B cell (primary cell): ENCODE measurements at regions not wholly inside any gene's neighbourhood (a gene's known extent, or its start where the extent isn't known, plus 50 kb on each side); places are given as distances from the start of the nearest gene placed in this dataset.

Experiments
- ATAC-seq: fragments of 200-7000 bp; cut with Tn5 transposase; one replicate; pipeline ENCODE4 v1.10.0; 2021; ENCODE audit warnings: low read depth, mild to moderate bottlenecking, moderate number of reproducible peaks, moderate library complexity
- CTCF ChIA-PET: fragments of 350-600 bp; sonication (Branson Sonifier 250); formaldehyde crosslinking; loops from one replicate; lab custom pipeline; 2021; ENCODE audit warnings: antibody characterized with exemption, inconsistent platforms; lab: Charles Lee
- POLR2A ChIA-PET: fragments of 350-600 bp; sonication (Branson Sonifier 250); formaldehyde crosslinking; loops from one replicate; lab custom pipeline; 2021; ENCODE audit warnings: antibody characterized with exemption; lab: Charles Lee
- DNase-seq: peaks from one replicate; pipeline ENCODE4 v3.0.0; 2013
- H2AFZ ChIP-seq: 2 replicates; pipeline ENCODE4 v1.6.1; 2012; ENCODE audit warnings: mild to moderate bottlenecking, low read depth, low read length; ENCODE audit not compliant: insufficient read depth, poor library complexity, severe bottlenecking
- H3K27ac ChIP-seq, 2 donors: 1 replicate in 1 of 2; 2 replicates in 1 of 2; pipeline ENCODE4 v1.5.1; 2012 to 2013; ENCODE audit warnings: low read length in 2 of 2, mild to moderate bottlenecking in 2 of 2, moderate library complexity in 1 of 2
- H3K27me3 ChIP-seq, 4 experiments: fragments of 200-600 bp in 1 of 4; sonication (generic) in 1 of 4; replicated peaks in 1 of 4; 1 replicate in 2 of 4; 2 replicates in 2 of 4; pipeline versions ENCODE4 v1.6.1 to v1.7.0; 2013 to 2016; ENCODE audit warnings: low read length in 3 of 4, mild to moderate bottlenecking in 2 of 4, mixed read lengths in 1 of 4, moderate library complexity in 1 of 4; ENCODE audit not compliant: insufficient read depth in 4 of 4, control insufficient read depth in 3 of 4; ENCODE audit errors: control extremely low read depth in 1 of 4
- H3K36me3 ChIP-seq, 2 experiments: replicated peaks in 1 of 2; 1 replicate in 1 of 2; 2 replicates in 1 of 2; pipeline versions ENCODE4 v1.6.1 to v1.7.1; 2013; ENCODE audit warnings: low read length in 1 of 2; ENCODE audit not compliant: insufficient read depth in 2 of 2, control insufficient read depth in 1 of 2; ENCODE audit errors: control extremely low read depth in 1 of 2, extremely low read depth in 1 of 2
- H3K4me1 ChIP-seq, 2 donors: fragments of 200-600 bp in 1 of 2; sonication (generic) in 1 of 2; 1 replicate in 1 of 2; 2 replicates in 1 of 2; pipeline versions ENCODE4 v1.5.1 to v1.6.1; 2013 to 2017; ENCODE audit warnings: low read length in 2 of 2; ENCODE audit not compliant: control insufficient read depth in 2 of 2, insufficient read depth in 2 of 2
- H3K4me2 ChIP-seq: replicated peaks from 2 replicates; pipeline ENCODE3; 2012; ENCODE audit warnings: mild to moderate bottlenecking, low read depth, low read length; ENCODE audit not compliant: poor library complexity, severe bottlenecking
- H3K4me3 ChIP-seq, 5 experiments: fragments of 200-600 bp in 1 of 5; sonication (generic) in 1 of 5; 1 replicate in 3 of 5; 2 replicates in 2 of 5; pipeline versions ENCODE4 v1.5.1 to v1.7.0; 2011 to 2016; ENCODE audit warnings: low read length in 4 of 5, mild to moderate bottlenecking in 4 of 5, low read depth in 2 of 5, control low read depth in 1 of 5, moderate library complexity in 1 of 5; ENCODE audit not compliant: insufficient read depth in 1 of 5; ENCODE audit errors: control extremely low read depth in 1 of 5, extremely low read depth in 1 of 5
- H3K79me2 ChIP-seq: fragments of 200-600 bp; sonication (generic); one replicate; pipeline ENCODE4 v1.6.0; 2016; ENCODE audit warnings: low read length; ENCODE audit not compliant: control insufficient read depth, insufficient read depth
- H3K9ac ChIP-seq: fragments of 200-600 bp; sonication (generic); 2 replicates; pipeline ENCODE4 v1.6.1; 2017; ENCODE audit warnings: mild to moderate bottlenecking, low read length, moderate library complexity
- H3K9me3 ChIP-seq, 3 donors: one replicate each; pipeline versions ENCODE4 v1.6.1 to v1.7.1; 2013; ENCODE audit warnings: low read length in 2 of 3; ENCODE audit not compliant: control insufficient read depth in 2 of 3, insufficient read depth in 1 of 3; ENCODE audit errors: control extremely low read depth in 1 of 3
- H4K20me1 ChIP-seq: 2 replicates; pipeline ENCODE4 v1.6.0; 2012; ENCODE audit warnings: mild to moderate bottlenecking, low read length; ENCODE audit not compliant: insufficient read depth, control insufficient read depth, poor library complexity, severe bottlenecking
- H3K27ac Mint-ChIP-seq: one replicate; pipeline ENCODE4 v1.8.0; 2021; ENCODE audit warnings: mixed read lengths
- H3K27me3 Mint-ChIP-seq: one replicate; pipeline ENCODE4 v1.8.0; 2021; ENCODE audit warnings: mixed read lengths
- H3K4me1 Mint-ChIP-seq: one replicate; pipeline ENCODE4 v1.8.0; 2021; ENCODE audit warnings: mixed read lengths
- H3K4me3 Mint-ChIP-seq: one replicate; pipeline ENCODE4 v1.8.0; 2021; ENCODE audit warnings: mixed read lengths
- H3K9me3 Mint-ChIP-seq: one replicate; pipeline ENCODE4 v1.8.0; 2022; ENCODE audit warnings: mixed read lengths; ENCODE audit not compliant: insufficient read depth
- EZH2 ChIP-seq: IDR thresholded peaks from 2 replicates; pipeline ENCODE4 v1.6.1; 2012; ENCODE audit warnings: borderline replicate concordance, low read depth, mild to moderate bottlenecking, moderate library complexity, low read length; ENCODE audit not compliant: insufficient read depth, poor library complexity, severe bottlenecking
- WGBS: methylation state at CpG from one replicate; pipeline ENCODE4 v1.1.5; 2013; ENCODE audit warnings: missing lambda C conversion rate; ENCODE audit not compliant: insufficient coverage; 5-methylcytosine and 5-hydroxymethylcytosine counted together
- intact Hi-C: fragments of 100-400 bp; cut with micrococcal nuclease; formaldehyde crosslinking; loops from one replicate; pipeline ENCODE4 v1.10.0; 2022
- TF ChIP-seq, protein P1 (sequence below): fragments of 200-600 bp; IDR thresholded peaks from one replicate; pipeline ENCODE4 v1.8.0; 2022; ENCODE audit warnings: antibody characterized with exemption, mild to moderate bottlenecking

DNA sequence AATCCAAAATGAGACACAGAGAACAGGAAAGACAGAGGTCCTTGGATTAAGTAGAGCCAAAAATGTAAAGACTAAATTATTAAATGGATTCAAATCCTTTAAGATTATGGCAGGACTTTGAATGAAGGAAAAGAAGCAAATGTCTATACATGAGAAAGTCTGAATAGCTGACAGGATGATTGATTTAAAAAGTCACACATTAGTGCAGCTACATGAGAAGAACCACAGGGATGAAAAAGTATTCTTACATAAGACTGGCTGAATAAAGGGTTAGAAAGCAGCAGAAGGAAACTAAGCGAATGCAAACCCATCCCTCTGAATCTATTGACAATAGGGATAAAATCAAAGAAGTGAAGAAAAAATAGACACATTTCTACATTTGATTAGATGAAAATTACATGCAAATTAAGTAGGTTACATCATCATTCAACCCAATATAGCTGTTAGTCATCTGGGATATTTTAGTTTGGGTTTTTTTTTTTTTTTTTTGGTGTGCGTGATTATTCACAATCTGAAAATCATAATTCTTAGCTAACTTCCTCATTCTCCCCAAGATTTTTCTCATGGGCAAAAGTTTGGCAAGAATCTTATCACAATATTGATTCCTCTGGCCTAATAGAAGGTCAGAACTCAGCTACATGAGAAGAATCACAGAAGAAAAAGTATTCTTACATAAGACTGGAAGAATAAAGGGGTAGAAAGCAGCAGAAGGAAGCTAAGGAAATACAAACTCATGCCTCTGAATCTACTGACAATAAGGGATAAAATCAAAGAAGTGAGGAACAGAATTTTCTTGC lies 845.4 kb downstream of the HACE1 start:
- Histone ChIP-seq H3K36me3 (no peaks in the 10 kb centered on the region), H2AFZ (no peak overlapping the region), H3K4me2 (no peak overlapping the region), H3K4me3 (no peak overlapping the region), H3K27ac (no peak overlapping the region), H3K4me1 (no peaks in the 10 kb centered on the region), H3K9ac (no peak overlapping the region), H4K20me1 (no peaks in the 10 kb centered on the region), H3K9me3 (peaks cover 0 to 5% (median 0%) of the 10 kb centered on the region in 3 donors), H3K27me3 (no peaks in the 10 kb centered on the region), H3K79me2 (no peaks in the 10 kb centered on the region)
- no CpG with 5 or more reads among the region's 2 CpGs for WGBS
- no peak overlapping the region for H3K27ac Mint-ChIP-seq
- CTCF ChIA-PET, result no interaction called here
- H3K4me1 Mint-ChIP-seq, result no peaks in the 10 kb centered on the region
- intact Hi-C loops, result no loop called here
- H3K9me3 Mint-ChIP-seq, result no peaks in the 10 kb centered on the region
- no peaks in the 10 kb centered on the region for H3K27me3 Mint-ChIP-seq
- H3K4me3 Mint-ChIP-seq, result no peak overlapping the region
- DNase-seq (no peak), ATAC-seq (no peak)
- TF ChIP-seq EZH2, result no peak
- TF ChIP-seq, protein P1, sequence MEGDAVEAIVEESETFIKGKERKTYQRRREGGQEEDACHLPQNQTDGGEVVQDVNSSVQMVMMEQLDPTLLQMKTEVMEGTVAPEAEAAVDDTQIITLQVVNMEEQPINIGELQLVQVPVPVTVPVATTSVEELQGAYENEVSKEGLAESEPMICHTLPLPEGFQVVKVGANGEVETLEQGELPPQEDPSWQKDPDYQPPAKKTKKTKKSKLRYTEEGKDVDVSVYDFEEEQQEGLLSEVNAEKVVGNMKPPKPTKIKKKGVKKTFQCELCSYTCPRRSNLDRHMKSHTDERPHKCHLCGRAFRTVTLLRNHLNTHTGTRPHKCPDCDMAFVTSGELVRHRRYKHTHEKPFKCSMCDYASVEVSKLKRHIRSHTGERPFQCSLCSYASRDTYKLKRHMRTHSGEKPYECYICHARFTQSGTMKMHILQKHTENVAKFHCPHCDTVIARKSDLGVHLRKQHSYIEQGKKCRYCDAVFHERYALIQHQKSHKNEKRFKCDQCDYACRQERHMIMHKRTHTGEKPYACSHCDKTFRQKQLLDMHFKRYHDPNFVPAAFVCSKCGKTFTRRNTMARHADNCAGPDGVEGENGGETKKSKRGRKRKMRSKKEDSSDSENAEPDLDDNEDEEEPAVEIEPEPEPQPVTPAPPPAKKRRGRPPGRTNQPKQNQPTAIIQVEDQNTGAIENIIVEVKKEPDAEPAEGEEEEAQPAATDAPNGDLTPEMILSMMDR, result no peak
- POLR2A ChIA-PET, result no interaction called here

DNA sequence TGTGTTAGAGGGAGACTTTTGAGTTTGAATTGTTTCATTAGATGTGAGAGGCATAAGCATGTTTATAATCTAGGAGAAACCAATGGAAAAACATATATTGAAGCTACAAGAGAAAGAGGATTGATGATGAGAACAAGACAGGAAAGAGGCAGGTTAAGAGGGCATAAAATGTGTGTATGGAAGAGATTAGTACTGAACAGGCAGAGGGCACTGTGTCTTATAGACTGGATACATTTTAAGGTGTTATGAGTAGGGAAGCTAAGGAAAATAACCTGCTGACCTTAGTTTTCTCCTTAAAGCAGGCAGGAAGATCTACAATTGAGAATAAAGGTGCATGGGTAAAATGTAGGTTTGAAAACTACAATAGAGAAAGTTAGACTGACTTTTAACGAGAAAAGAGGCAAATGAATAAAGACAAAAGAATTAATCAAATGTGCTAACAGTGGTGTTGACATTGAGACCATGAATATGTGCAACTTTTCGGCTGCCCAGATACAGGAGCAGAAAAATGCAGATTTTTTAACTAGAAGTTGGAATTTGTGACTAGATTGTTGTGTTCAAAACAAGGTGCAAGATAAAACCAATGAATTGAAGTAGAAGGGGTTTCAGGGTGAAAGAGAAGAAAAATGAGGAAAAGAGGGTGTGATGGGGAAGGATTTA lies 846.3 kb downstream of the HACE1 start:
- H3K4me1 Mint-ChIP-seq, result no peaks in the 10 kb centered on the region
- Histone ChIP-seq H3K4me2 (no peak overlapping the region), H3K36me3 (no peaks in the 10 kb centered on the region), H3K79me2 (no peaks in the 10 kb centered on the region), H2AFZ (no peak overlapping the region), H4K20me1 (no peaks in the 10 kb centered on the region), H3K27ac (no peak overlapping the region), H3K27me3 (no peaks in the 10 kb centered on the region), H3K4me1 (no peaks in the 10 kb centered on the region), H3K9ac (no peak overlapping the region), H3K4me3 (no peak overlapping the region), H3K9me3 (no peaks in the 10 kb centered on the region)
- H3K9me3 Mint-ChIP-seq, result no peaks in the 10 kb centered on the region
- WGBS, result 81% methylated on average over 2 of the region's 2 CpGs
- H3K27me3 Mint-ChIP-seq, result no peaks in the 10 kb centered on the region
- no peak for ATAC-seq
- no peak overlapping the region for H3K4me3 Mint-ChIP-seq
- intact Hi-C loops, result no loop called here
- ChIA-PET CTCF (no interaction called here), POLR2A (no interaction called here)
- no peak overlapping the region for H3K27ac Mint-ChIP-seq
- DNase-seq, result no peak
- TF ChIP-seq, protein P1, result no peak
- no peak for TF ChIP-seq EZH2
